ENCODE measurements at regions not wholly inside any gene's neighbourhood (a gene's known extent, or its start where the extent isn't known, plus 50 kb on each side); places are given as distances from the start of the nearest gene placed in this dataset.

DNA sequence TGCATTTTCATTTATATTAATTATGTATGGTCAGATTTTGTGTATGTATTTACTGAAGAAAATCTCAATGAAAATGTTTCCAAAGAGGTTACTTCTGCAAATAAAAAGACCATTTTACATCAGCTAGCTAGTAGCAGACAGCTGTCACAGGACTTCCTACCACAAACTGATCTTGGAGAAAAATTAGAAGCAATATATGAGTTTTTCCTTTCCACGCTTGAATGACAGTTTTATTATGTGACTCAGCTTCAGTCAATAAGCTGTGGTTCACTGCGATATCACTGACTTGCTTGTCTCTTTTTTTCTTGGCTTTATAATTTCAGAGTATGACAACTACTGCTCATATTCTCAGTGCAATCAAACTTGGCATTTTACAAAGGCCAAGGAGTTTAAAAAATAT is 787.4 kb upstream of the GALNTL6 start:
- no peak overlapping the region for H2BK5ac ChIP-seq (ENCODE audit: low read depth, low read length)
- TF ChIP-seq CHD7 (IDR thresholded peaks at IDR 0.05; ENCODE audit: insufficient replicate concordance, low read length), result no peak

More for the DNA sequence above, 787.4 kb upstream of the GALNTL6 start:
- Histone ChIP-seq H3K27ac (ENCODE audit: low read depth, low read length) (no peak overlapping the region), H3K23ac (ENCODE audit: insufficient read length) (no peak overlapping the region), H2AFZ (ENCODE audit: low read length) (peak overlapping the region; percentile 89; the same call in 1 of the 2 replicates), H3K9ac (replicated peaks in 1 of 4; ENCODE audit: extremely low read depth in 1 of 4, low read depth in 3 of 4, low read length in 3 of 4) (no peak overlapping the region), H4K91ac (replicated peaks; ENCODE audit: insufficient read length, low read length) (no peak overlapping the region), H2BK20ac (ENCODE audit: low read length) (no peak overlapping the region), H3K4me3 (ENCODE audit: extremely low read depth in 1 of 4, insufficient read depth in 2 of 4, low read depth in 3 of 4, low read length in 4 of 4) (no peak overlapping the region), H3K36me3 (ENCODE audit: control insufficient read depth in 2 of 4, insufficient read depth in 4 of 4, low read length in 3 of 4) (no peaks in the 10 kb centered on the region; a peak in 1 of 8 replicates), H2AK5ac (ENCODE audit: low read depth, low read length) (no peak overlapping the region), H3K4me2 (ENCODE audit: insufficient read depth in 1 of 2, low read depth in 2 of 2, low read length in 2 of 2) (no peak overlapping the region), H3K79me2 (ENCODE audit: control insufficient read depth in 1 of 2, insufficient read depth in 2 of 2, low read length in 2 of 2) (no peaks in the 10 kb centered on the region), H2BK12ac (ENCODE audit: low read depth, low read length) (no peak overlapping the region), H4K8ac (ENCODE audit: extremely low read depth, insufficient read depth, low read length) (no peak overlapping the region), H2BK15ac (ENCODE audit: low read length) (no peak overlapping the region), H3K14ac (ENCODE audit: insufficient read length) (no peak overlapping the region), H3K4ac (replicated peaks; ENCODE audit: insufficient read length, low read depth, low read length) (no peak overlapping the region), H4K5ac (ENCODE audit: insufficient read length, low read depth, low read length) (peak overlapping the region; percentile 40), H3K18ac (ENCODE audit: extremely low read depth, low read length) (no peak overlapping the region), H3K56ac (replicated peaks; ENCODE audit: insufficient read length, low read depth, low read length) (no peak overlapping the region), H4K20me1 (replicated peaks in 1 of 2; ENCODE audit: control insufficient read depth in 1 of 2, insufficient read depth in 2 of 2, low read length in 2 of 2) (no peaks in the 10 kb centered on the region), H3K79me1 (ENCODE audit: low read depth, low read length) (no peaks in the 10 kb centered on the region), H3K9me3 (ENCODE audit: insufficient read depth in 2 of 2, low read depth in 1 of 2, low read length in 1 of 2) (no peaks in the 10 kb centered on the region), H2BK120ac (replicated peaks; ENCODE audit: low read depth, low read length) (no peak overlapping the region), H3K23me2 (ENCODE audit: low read depth, low read length) (no peaks in the 10 kb centered on the region), H3K4me1 (replicated peaks in 1 of 4; ENCODE audit: control insufficient read depth in 3 of 4, insufficient read depth in 4 of 4, low read length in 3 of 4) (peaks cover 2 to 16% (median 3%) of the 10 kb centered on the region in 4 experiments; a peak in 3 of 7 replicates), H3K27me3 (replicated peaks in 1 of 4; ENCODE audit: control insufficient read depth in 3 of 4, extremely low read depth in 1 of 4, insufficient read depth in 3 of 4, low read length in 3 of 4) (no peaks in the 10 kb centered on the region)
- POLR2A ChIA-PET (ENCODE audit: partially characterized antibody), result no interaction called here
- DNase-seq (ENCODE audit: low read depth in 1 of 2, low spot score in 2 of 2), result no peak
- CTCF ChIA-PET (ENCODE audit: partially characterized antibody), result no interaction called here
- no peak for FAIRE-seq
- 90% methylated on average over 2 of the region's 2 CpGs; no CpG with 5 or more reads in 1 of the 2 experiments for WGBS, 2 experiments (ENCODE audit: extremely low coverage in 1 of 2, insufficient coverage in 1 of 2, insufficient read length in 1 of 2, insufficient replicate concordance in 2 of 2, low coverage in 1 of 2, low lambda C conversion rate in 2 of 2, missing lambda C conversion rate in 1 of 2)
